GM12878 (cell line): ENCODE measurements at regions not wholly inside any gene's neighbourhood (a gene's known extent, or its start where the extent isn't known, plus 50 kb on each side); places are given as distances from the start of the nearest gene placed in this dataset.

Experiments
- ATAC-seq: fragments of 200-7000 bp; cut with Tn5 transposase; 3 replicates; pipeline ENCODE4 v1.9.1; 2020; ENCODE audit warnings: mild to moderate bottlenecking, moderate library complexity
- BruUV-seq: library from RNA; stranded (reverse); fragments of 400-500 nt; replicated peaks from 2 replicates; lab custom pipeline; 2021; lab: Mats Ljungman, UMichigan
- CTCF ChIA-PET: fragments of 300-600 bp; sonication (Branson Sonifier 250); formaldehyde crosslinking; extraction: SDS; loops from one replicate; lab custom pipeline; 2021; ENCODE audit warnings: inconsistent platforms; lab: Yijun Ruan, JAX
- POLR2A ChIA-PET: fragments of 350-600 bp; formaldehyde crosslinking; extraction: SDS; loops from one replicate; lab custom pipeline; 2021; ENCODE audit warnings: inconsistent platforms; lab: Charles Lee
- RAD21 ChIA-PET: fragments of 300-600 bp; sonication (Branson Sonifier 250); formaldehyde crosslinking; loops from one replicate; lab custom pipeline; 2023; ENCODE audit warnings: antibody characterized with exemption; ENCODE audit not compliant: unreplicated experiment; lab: Charles Lee
- SMC1A ChIA-PET: fragments of 300-600 bp; sonication (Branson Sonifier 250); formaldehyde crosslinking; loops from one replicate; lab custom pipeline; 2023; ENCODE audit not compliant: unreplicated experiment, uncharacterized antibody; lab: Charles Lee
- DNase-seq: peaks from one replicate; pipeline ENCODE4 v3.0.0-alpha.2; 2011; ENCODE audit warnings: low read depth, low spot score
- FAIRE-seq: peaks from 3 replicates; lab custom pipeline; 2011; peaks lifted over from hg19 to GRCh38; lab: Jason Lieb, UNC
- H2AFZ ChIP-seq: 2 replicates; pipeline ENCODE4 v1.6.0; 2011; ENCODE audit warnings: low read depth, low read length, control low read depth; ENCODE audit not compliant: control insufficient read depth
- H3K27ac ChIP-seq: 2 replicates; pipeline ENCODE4 v1.5.1; 2011; ENCODE audit warnings: control low read depth; ENCODE audit not compliant: control insufficient read depth, insufficient read depth
- H3K27me3 ChIP-seq, 2 experiments: replicated peaks in 1 of 2; 2 replicates each; pipeline versions ENCODE4 v1.6.0 to v1.6.1; 2011; ENCODE audit warnings: low read length in 1 of 2; ENCODE audit not compliant: control insufficient read depth in 2 of 2, insufficient read depth in 2 of 2
- H3K36me3 ChIP-seq, 2 experiments: 2 replicates each; pipeline ENCODE4 v1.5.1; 2011; ENCODE audit warnings: low read length in 1 of 2; ENCODE audit not compliant: control insufficient read depth in 2 of 2, insufficient read depth in 2 of 2
- H3K4me1 ChIP-seq: 2 replicates; pipeline ENCODE4 v1.6.1; 2011; ENCODE audit warnings: mild to moderate bottlenecking, low read length, moderate library complexity, mixed read lengths; ENCODE audit not compliant: control insufficient read depth, insufficient read depth
- H3K4me2 ChIP-seq: 2 replicates; pipeline ENCODE4 v1.6.0; 2011; ENCODE audit warnings: control low read depth; ENCODE audit not compliant: control insufficient read depth, insufficient read depth
- H3K4me3 ChIP-seq: fragments of 200-600 bp; sonication (generic); 2 replicates; pipeline ENCODE4 v1.5.1; 2016
- H3K79me2 ChIP-seq: 2 replicates; pipeline ENCODE4 v1.6.0; 2011; ENCODE audit warnings: low read length; ENCODE audit not compliant: control insufficient read depth, insufficient read depth
- H3K9ac ChIP-seq: 2 replicates; pipeline ENCODE4 v1.8.0; 2011; ENCODE audit warnings: low read length, control low read depth, mixed read lengths; ENCODE audit not compliant: control insufficient read depth, insufficient read depth
- H3K9me3 ChIP-seq: replicated peaks from 3 replicates; pipeline ENCODE4 v1.5.1; 2011; ENCODE audit warnings: mild to moderate bottlenecking, low read length; ENCODE audit not compliant: control insufficient read depth, insufficient read depth
- H4K20me1 ChIP-seq: 2 replicates; pipeline ENCODE4 v1.6.0; 2011; ENCODE audit not compliant: control insufficient read depth, insufficient read depth
- CBX3 ChIP-seq: fragments of 200-600 bp; sonication (generic); IDR thresholded peaks from 2 replicates; pipeline ENCODE4 v1.6.1; 2016; ENCODE audit warnings: low read depth, borderline replicate concordance
- CHD1 ChIP-seq: IDR thresholded peaks from 2 replicates; pipeline ENCODE4 v1.6.1; 2012; ENCODE audit warnings: low read depth, low read length, improper control_type of control experiment
- CREB1 ChIP-seq: IDR thresholded peaks from 2 replicates; pipeline ENCODE4 v1.6.1; 2012; ENCODE audit warnings: low read depth, mild to moderate bottlenecking, inconsistent platforms
- EZH2 ChIP-seq: IDR thresholded peaks from 2 replicates; pipeline ENCODE4 v1.6.1; 2012; ENCODE audit warnings: low read depth, mild to moderate bottlenecking, control low read depth, inconsistent platforms, low read length, borderline replicate concordance; ENCODE audit not compliant: control insufficient read depth
- HDAC6 ChIP-seq: fragments of 200-600 bp; sonication (generic); IDR thresholded peaks from one replicate; pipeline ENCODE4 v1.8.0; 2017; ENCODE audit warnings: antibody characterized with exemption; ENCODE audit not compliant: unreplicated experiment
- HDGF ChIP-seq: fragments of 450-650 bp; IDR thresholded peaks from 2 replicates; pipeline ENCODE4 v1.6.1; 2016; ENCODE audit warnings: antibody characterized with exemption
- JUNB ChIP-seq: IDR thresholded peaks from 2 replicates; pipeline ENCODE4 v1.6.1; 2016; ENCODE audit warnings: antibody characterized with exemption, mild to moderate bottlenecking
- MEF2A ChIP-seq: IDR thresholded peaks from 2 replicates; pipeline ENCODE4 v1.6.1; 2011; ENCODE audit warnings: low read depth, mild to moderate bottlenecking, low read length, moderate library complexity; ENCODE audit not compliant: insufficient read depth
- NFIC ChIP-seq: IDR thresholded peaks from 2 replicates; pipeline ENCODE4 v1.6.1; 2012; ENCODE audit warnings: low read depth, mild to moderate bottlenecking, inconsistent platforms, low read length, moderate library complexity
- PAX8 ChIP-seq: fragments of 450-650 bp; IDR thresholded peaks from 2 replicates; pipeline ENCODE4 v1.6.1; 2017; ENCODE audit warnings: mild to moderate bottlenecking, moderate library complexity
- POLR2AphosphoS2 ChIP-seq: IDR thresholded peaks from 2 replicates; pipeline ENCODE4 v1.6.1; 2011; ENCODE audit warnings: low read depth, mild to moderate bottlenecking, low read length, improper control_type of control experiment, moderate library complexity
- RAD21 ChIP-seq: IDR thresholded peaks from 2 replicates; pipeline ENCODE4 v1.6.1; 2011; ENCODE audit warnings: mild to moderate bottlenecking, low read depth, low read length, moderate library complexity; ENCODE audit not compliant: insufficient read depth
- SPI1 ChIP-seq: IDR thresholded peaks from 2 replicates; pipeline ENCODE4 v1.6.1; 2011; ENCODE audit warnings: low read depth, mild to moderate bottlenecking, low read length, moderate library complexity, borderline replicate concordance; ENCODE audit not compliant: insufficient read depth
- STAT3 ChIP-seq: IDR thresholded peaks from 2 replicates; pipeline ENCODE4 v1.6.1; 2011; ENCODE audit warnings: low read depth, low read length, improper control_type of control experiment
- TAF1 ChIP-seq: IDR thresholded peaks from 2 replicates; pipeline ENCODE4 v1.6.1; 2011; ENCODE audit warnings: mild to moderate bottlenecking, low read depth, low read length, borderline replicate concordance
- TCF12 ChIP-seq: IDR thresholded peaks from 2 replicates; pipeline ENCODE4 v1.6.1; 2011; ENCODE audit warnings: low read depth, mild to moderate bottlenecking, low read length
- WGBS: methylation state at CpG from one replicate; pipeline ENCODE4 v1.1.6; 2016; ENCODE audit warnings: low lambda C conversion rate; ENCODE audit not compliant: insufficient replicate concordance, insufficient coverage; ENCODE audit errors: missing lambda C conversion rate; 5-methylcytosine and 5-hydroxymethylcytosine counted together
- in situ Hi-C: fragments of 300-500 bp; cut with MboI; formaldehyde crosslinking; loops from 9 replicates; pipeline ENCODE4 v1.14.3; 2018; ENCODE audit warnings: mixed read lengths
- intact Hi-C: fragments of 100-400 bp; cut with micrococcal nuclease; formaldehyde crosslinking; loops from one replicate; pipeline ENCODE4 v1.14.2; 2022; ENCODE audit not compliant: unreplicated experiment
- TF ChIP-seq, protein P1 (sequence below): fragments of 450-650 bp; IDR thresholded peaks from 2 replicates; pipeline ENCODE4 v1.6.1; 2017; ENCODE audit warnings: antibody characterized with exemption, mild to moderate bottlenecking, moderate library complexity
- TF ChIP-seq, protein P2 (sequence below): fragments of 450-650 bp; formaldehyde crosslinking; IDR thresholded peaks from 2 replicates; pipeline ENCODE4 v1.4.0; 2022; ENCODE audit warnings: mild to moderate bottlenecking, moderate library complexity
- TF ChIP-seq, protein P3 (sequence below): fragments of 450-650 bp; IDR thresholded peaks from 2 replicates; pipeline ENCODE4 v1.6.1; 2017; ENCODE audit warnings: mild to moderate bottlenecking, low read depth, inconsistent platforms; ENCODE audit not compliant: poor library complexity, severe bottlenecking

DNA sequence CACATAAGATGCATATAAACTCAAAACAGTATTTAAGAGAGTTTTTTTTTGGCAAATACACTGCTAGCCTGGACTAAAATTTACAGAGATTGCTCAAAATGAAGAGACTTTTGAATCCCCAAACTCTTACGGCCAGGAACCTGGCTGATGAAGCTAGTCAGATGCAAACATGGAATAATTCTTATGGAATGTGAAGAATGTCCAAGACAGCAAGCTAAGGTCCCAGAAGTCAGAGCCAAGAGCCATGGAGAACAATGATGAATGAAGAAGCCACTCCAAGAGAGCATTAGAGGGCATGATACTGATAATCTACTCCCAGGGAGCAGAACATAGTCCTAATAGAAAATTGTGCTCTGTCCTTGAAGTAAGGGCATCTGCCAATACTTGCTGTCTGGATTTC, 705.5 kb downstream of the DIPK2A start:
- ChIA-PET POLR2A (no interaction called here), CTCF (interaction anchor here (0.6 to 1.5 kb wide), 2 partner anchors 11 to 84 kb away, joined by 3 read pairs; no protein-coding TSS in a partner anchor), SMC1A (interaction anchor here (1.5 kb wide), 1 partner anchor 11 kb away, joined by 3 read pairs; no protein-coding TSS in a partner anchor), RAD21 (no interaction called here)
- Histone ChIP-seq H3K9ac (no peak overlapping the region), H4K20me1 (no peaks in the 10 kb centered on the region), H3K36me3 (no peaks in the 10 kb centered on the region), H3K4me1 (no peaks in the 10 kb centered on the region), H3K27ac (no peak overlapping the region), H3K9me3 (no peaks in the 10 kb centered on the region), H3K4me3 (no peak overlapping the region), H3K79me2 (no peaks in the 10 kb centered on the region), H3K27me3 (no peaks in the 10 kb centered on the region), H2AFZ (no peak overlapping the region), H3K4me2 (no peak overlapping the region)
- TF ChIP-seq CREB1, result no peak
- TF ChIP-seq PAX8, result no peak
- TF ChIP-seq, protein P1, sequence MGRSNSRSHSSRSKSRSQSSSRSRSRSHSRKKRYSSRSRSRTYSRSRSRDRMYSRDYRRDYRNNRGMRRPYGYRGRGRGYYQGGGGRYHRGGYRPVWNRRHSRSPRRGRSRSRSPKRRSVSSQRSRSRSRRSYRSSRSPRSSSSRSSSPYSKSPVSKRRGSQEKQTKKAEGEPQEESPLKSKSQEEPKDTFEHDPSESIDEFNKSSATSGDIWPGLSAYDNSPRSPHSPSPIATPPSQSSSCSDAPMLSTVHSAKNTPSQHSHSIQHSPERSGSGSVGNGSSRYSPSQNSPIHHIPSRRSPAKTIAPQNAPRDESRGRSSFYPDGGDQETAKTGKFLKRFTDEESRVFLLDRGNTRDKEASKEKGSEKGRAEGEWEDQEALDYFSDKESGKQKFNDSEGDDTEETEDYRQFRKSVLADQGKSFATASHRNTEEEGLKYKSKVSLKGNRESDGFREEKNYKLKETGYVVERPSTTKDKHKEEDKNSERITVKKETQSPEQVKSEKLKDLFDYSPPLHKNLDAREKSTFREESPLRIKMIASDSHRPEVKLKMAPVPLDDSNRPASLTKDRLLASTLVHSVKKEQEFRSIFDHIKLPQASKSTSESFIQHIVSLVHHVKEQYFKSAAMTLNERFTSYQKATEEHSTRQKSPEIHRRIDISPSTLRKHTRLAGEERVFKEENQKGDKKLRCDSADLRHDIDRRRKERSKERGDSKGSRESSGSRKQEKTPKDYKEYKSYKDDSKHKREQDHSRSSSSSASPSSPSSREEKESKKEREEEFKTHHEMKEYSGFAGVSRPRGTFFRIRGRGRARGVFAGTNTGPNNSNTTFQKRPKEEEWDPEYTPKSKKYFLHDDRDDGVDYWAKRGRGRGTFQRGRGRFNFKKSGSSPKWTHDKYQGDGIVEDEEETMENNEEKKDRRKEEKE, result no peak
- TF ChIP-seq, protein P2, sequence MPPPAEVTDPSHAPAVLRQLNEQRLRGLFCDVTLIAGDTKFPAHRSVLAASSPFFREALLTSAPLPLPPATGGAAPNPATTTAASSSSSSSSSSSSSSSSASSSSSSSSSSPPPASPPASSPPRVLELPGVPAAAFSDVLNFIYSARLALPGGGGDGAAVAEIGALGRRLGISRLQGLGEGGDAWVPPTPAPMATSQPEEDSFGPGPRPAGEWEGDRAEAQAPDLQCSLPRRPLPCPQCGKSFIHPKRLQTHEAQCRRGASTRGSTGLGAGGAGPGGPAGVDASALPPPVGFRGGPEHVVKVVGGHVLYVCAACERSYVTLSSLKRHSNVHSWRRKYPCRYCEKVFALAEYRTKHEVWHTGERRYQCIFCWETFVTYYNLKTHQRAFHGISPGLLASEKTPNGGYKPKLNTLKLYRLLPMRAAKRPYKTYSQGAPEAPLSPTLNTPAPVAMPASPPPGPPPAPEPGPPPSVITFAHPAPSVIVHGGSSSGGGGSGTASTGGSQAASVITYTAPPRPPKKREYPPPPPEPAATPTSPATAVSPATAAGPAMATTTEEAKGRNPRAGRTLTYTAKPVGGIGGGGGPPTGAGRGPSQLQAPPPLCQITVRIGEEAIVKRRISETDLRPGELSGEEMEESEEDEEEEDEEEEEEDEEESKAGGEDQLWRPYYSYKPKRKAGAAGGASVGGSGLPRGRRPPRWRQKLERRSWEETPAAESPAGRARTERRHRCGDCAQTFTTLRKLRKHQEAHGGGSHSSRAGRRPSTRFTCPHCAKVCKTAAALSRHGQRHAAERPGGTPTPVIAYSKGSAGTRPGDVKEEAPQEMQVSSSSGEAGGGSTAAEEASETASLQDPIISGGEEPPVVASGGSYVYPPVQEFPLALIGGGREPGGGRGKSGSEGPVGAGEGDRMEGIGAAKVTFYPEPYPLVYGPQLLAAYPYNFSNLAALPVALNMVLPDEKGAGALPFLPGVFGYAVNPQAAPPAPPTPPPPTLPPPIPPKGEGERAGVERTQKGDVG, result no peak
- no peak for TF ChIP-seq STAT3
- no peak for TF ChIP-seq TAF1
- TF ChIP-seq NFIC, result no peak
- no peak for TF ChIP-seq HDAC6
- no peak for TF ChIP-seq TCF12
- TF ChIP-seq MEF2A, result no peak
- no peak for TF ChIP-seq SPI1
- no peak for TF ChIP-seq CBX3
- no peak for TF ChIP-seq RAD21
- no peak for TF ChIP-seq HDGF
- TF ChIP-seq JUNB, result no peak
- TF ChIP-seq EZH2, result no peak
- TF ChIP-seq POLR2AphosphoS2, result no peak
- TF ChIP-seq, protein P3, sequence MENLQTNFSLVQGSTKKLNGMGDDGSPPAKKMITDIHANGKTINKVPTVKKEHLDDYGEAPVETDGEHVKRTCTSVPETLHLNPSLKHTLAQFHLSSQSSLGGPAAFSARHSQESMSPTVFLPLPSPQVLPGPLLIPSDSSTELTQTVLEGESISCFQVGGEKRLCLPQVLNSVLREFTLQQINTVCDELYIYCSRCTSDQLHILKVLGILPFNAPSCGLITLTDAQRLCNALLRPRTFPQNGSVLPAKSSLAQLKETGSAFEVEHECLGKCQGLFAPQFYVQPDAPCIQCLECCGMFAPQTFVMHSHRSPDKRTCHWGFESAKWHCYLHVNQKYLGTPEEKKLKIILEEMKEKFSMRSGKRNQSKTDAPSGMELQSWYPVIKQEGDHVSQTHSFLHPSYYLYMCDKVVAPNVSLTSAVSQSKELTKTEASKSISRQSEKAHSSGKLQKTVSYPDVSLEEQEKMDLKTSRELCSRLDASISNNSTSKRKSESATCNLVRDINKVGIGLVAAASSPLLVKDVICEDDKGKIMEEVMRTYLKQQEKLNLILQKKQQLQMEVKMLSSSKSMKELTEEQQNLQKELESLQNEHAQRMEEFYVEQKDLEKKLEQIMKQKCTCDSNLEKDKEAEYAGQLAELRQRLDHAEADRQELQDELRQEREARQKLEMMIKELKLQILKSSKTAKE, result no peak
- no peak for TF ChIP-seq CHD1
- ATAC-seq (no peak), FAIRE-seq (no peak), DNase-seq (no peak)
- BruUV-seq, result no TSS peak
- intact Hi-C loops, result no loop called here
- in situ Hi-C loops, result no loop called here
- WGBS, result 38% methylated on average over 1 of the region's 1 CpG
